ENCODE measurements at regions not wholly inside any gene's neighbourhood (a gene's known extent, or its start where the extent isn't known, plus 50 kb on each side); places are given as distances from the start of the nearest gene placed in this dataset.

DNA sequence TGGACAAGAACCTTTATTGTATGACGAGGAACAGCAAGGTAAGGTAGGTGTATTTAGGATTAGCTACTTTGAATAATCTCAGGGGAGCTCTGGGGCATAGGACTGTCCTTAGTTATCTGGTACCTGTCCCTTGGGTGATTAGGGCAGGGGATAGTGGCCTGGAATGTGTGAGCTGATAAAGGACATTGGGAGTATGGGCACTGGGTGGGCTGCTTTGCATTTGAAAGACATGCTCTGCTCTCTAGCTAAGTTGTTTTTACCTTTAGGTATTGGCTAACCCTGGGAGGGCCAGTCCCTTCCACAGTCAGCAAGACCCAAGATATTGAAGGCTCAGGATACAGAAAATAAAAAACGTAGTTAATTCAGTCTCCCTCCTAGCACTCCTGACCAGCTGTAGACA is 282.8 kb upstream of the C9orf72 start:
- TF ChIP-seq POLR2A (IDR thresholded peaks at IDR 0.05; ENCODE audit: low read depth, low read length): no peak
- TF ChIP-seq, protein P1, sequence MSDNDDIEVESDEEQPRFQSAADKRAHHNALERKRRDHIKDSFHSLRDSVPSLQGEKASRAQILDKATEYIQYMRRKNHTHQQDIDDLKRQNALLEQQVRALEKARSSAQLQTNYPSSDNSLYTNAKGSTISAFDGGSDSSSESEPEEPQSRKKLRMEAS (IDR thresholded peaks at IDR 0.05; ENCODE audit: insufficient read depth, insufficient read length): no peak
- no peak for TF ChIP-seq JUN (IDR thresholded peaks at IDR 0.05; ENCODE audit: borderline replicate concordance, insufficient read depth, insufficient read length, low read depth)
- no peak for TF ChIP-seq CTCF (IDR thresholded peaks at IDR 0.05; ENCODE audit: extremely low read depth in 1 of 2, insufficient read depth in 1 of 2, low read depth in 1 of 2, low read length in 2 of 2)
- no peak for TF ChIP-seq EZH2 (IDR thresholded peaks at IDR 0.05; ENCODE audit: borderline replicate concordance, low read depth, low read length, severe bottlenecking)
- no peak for TF ChIP-seq POLR2AphosphoS5 (IDR thresholded peaks at IDR 0.05; ENCODE audit: insufficient read depth, low read depth, low read length)
- TF ChIP-seq MYC (IDR thresholded peaks at IDR 0.05; ENCODE audit: low read depth, low read length): no peak
- TF ChIP-seq GATA2 (IDR thresholded peaks at IDR 0.05; ENCODE audit: insufficient read depth, insufficient read length, low read depth, low read length): no peak
- no peak for TF ChIP-seq FOS (IDR thresholded peaks at IDR 0.05; ENCODE audit: borderline replicate concordance, insufficient read depth, low read length)
